Hippocampal formation (tissue), 2 donors: ENCODE measurements at regions not wholly inside any gene's neighbourhood (a gene's known extent, or its start where the extent isn't known, plus 50 kb on each side); places are given as distances from the start of the nearest gene placed in this dataset.

Experiments used
- DNase-seq, 2 donors: peaks; one replicate each; lab custom pipeline; 2025; lab: John Stamatoyannopoulos, UW

GRCh38 chr3:159763602-159764489 lies 224.8 kb upstream of the IL12A start:
- peak in 1 of 2 donors; percentile 83 for DNase-seq

DNA sequence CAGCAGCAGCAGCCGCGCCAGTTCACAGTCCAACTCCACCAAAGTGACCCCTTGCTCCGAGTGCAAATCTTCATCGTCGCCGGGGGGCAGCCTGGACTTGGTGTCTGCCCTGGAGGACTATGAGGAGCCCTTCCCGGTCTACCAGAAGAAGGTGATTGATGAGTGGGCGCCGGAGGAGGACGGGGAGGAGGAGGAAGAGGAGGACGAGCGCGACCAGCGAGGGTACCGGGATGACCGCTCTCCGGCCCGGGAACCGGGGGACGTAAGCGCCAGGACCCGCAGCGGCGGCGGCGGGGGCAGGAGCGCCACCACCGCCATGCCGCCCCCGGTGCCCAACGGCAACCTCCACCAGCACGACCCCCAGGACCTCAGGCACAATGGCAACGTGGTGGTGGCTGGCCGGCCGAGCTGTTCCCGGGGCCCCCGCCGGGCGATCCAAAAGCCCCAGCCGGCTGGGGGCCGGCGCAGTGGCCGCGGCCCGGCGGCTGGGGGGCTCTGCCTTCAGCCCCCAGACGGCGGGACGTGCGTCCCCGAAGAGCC lies 224.1 kb upstream of the IL12A start:
- no peak for DNase-seq

DNA sequence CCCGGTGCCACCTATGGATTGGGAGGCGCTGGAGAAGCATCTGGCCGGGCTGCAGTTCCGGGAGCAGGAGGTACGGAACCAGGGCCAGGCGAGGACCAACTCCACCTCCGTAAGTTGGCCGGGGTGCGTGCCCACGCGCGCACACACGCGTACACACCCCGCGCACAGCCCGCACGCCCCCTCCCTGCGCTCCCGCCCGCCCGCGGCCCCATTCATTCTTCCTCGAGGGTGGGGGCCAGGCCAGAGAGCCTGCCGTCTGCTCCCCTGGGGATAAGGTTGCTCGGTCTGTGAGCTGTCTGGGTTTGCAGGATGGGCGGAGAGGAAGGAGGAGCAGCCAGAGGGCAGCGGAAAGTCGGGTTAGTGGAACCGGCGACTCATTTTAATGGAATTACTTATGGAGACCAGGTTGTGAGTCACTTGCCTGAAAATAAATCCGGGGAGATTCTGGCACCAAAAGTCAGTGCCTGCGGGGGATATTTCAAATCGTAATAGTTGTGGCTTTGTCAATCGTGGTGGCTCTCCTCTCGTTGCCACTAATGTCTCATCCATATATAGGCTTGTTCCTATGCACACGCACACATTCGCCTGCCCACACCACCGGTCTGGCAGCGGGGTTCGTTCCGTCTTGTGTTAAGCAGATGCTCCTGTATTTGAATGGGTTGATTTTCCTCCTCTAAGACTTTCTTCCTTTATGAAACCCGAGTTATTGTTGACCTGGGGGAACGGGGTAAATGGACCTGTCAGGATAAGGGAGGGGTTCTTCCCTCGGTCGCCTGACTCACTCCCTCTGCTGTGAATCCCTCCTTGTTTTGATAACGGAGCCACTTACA lies 223.4 kb upstream of the IL12A start:
- DNase-seq = peak in 1 of 2 donors; percentile 66

DNA sequence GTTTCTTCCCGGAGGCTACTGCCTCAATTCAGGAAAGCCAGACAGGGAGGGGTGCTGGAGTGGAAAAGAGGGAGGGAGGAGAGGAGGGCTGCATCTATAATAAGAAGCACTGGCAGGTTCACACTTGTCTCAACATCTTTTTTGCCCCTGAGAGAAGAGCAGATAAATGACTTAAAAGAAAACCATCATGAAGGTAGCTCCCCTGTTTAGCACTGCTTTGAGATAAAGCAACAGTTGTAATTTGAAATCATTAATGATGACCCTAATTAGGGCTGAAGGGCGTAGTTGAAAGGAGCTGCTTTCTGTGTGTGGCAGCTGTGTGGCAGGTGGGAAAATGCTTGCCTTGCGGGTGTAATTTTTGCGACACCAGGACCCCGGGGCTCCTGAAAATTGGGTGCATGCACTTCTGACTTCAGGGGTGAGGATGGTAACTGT lies 222.8 kb upstream of the IL12A start:
- DNase-seq = no peak

DNA sequence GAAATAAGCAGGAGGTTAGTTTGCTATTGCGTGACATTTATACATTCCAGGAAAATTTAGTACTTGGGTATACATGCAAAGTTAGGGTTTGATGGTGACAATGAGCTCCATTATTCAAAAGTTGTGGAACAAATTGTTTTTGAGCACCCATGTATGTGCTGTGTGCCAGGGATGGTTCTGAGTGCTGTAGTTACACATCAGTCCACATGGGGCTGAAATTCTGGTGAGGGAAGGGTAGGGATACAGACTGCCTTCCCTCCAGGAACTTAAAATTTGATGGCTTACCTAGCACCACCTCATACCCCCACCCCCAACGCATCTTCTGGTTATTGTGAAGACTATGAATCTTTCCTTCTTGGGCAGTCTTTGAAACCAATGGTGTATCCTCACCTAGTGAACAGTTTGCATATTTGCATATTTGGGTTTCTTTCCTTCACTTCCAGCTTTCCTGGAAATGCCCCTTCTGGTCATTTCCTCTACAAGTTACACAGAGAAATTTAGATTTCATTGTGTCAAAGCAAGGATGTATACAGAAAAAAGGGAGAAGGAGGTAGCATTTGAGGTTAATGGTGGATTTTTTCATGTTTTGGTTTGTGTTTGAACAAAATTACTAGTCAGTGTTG lies 222.0 kb upstream of the IL12A start:
- DNase-seq = peak in 1 of 2 donors; percentile 78

- no peak for DNase-seq
These were observed 217.6 kb upstream of the IL12A start for GRCh38 chr3:159770998-159771397.

DNA sequence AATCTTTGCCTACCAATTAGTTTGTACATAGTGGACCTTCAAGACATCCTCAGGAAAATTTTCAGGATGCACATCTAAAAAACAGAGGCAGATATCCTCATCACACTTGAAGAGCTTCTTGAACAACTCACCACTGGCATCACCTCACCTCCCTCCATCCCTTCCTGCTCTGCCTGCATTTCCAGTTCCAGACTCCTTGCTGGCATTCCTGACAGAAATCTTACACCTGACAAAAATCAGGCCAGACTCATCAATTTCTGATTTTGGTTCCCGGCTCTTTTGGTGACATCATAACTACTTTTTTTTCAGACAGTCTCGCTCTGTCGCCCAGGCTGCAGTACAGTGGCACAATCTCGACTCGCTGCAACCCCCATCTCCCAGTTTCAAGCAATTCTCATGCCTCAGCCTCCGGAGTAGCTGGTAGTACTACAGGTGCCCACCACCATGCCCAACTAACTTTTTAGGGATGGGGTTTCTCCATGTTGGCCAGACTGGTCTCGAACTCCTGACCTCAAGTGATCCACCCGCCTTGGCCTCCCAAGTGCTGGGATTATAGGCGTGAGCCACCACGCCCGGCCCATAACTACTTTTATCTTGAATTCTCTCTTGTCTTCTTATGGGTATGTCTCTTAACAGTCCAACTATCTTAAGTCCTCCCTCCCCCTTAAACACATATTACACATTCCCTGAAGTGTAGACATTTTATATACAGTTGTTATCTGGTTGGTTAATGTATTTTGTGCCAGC lies 216.6 kb upstream of the IL12A start:
- no peak for DNase-seq

DNA sequence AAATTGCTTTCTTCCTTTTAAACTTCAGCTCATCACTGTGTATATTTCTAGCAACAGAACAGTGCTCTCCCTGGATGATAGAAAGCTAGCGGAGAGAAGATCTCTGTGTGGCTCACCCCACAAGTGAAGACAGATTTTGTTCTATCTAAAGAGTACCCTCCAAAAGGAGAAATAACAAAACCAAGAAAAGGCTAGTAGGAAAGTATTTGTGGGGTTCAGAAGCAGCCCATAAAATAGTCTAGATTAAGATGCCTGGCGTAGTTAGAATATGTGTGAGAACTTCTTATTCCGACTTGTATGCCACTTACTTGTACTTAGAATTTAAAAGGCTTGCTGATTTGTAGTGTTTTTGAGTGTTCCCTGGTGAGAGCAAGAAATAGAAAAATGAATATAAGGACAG lies 214.9 kb upstream of the IL12A start:
- no peak for DNase-seq

DNA sequence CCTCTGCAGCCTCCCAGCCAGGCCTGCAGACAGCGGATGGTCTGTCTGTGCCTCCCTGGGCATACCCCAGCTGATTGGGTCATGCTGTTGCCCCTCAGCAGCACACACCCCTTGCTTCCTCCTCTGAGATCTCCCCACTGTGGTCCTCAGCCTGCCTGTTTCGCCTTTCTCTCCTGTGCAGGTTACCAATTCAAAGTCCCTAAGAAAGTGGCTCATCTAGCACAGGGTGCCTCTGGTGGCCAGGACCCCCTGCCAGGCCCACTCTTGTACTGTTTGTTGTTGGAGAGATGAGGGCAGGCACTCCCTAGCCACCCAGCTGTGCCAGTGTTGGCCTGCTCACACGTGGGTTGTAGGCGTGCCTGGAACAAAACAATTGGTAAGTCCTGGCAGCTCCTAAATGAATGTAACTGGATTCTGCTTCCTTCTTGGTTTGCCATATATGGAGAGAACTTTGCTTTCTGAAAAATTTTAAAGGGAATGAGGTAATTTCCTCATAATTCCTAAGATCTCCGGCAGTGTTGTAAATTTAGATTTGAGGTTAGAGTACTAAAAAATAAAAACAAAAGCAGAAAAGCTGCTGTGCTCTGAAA lies 213.2 kb upstream of the IL12A start:
- DNase-seq = peak; percentile 83 to 88

GRCh38 chr3:159776779-159777178 lies 211.9 kb upstream of the IL12A start:
- no peak for DNase-seq

GRCh38 chr3:159779883-159780282 lies 208.8 kb upstream of the IL12A start:
- no peak for DNase-seq

GRCh38 chr3:159781867-159782266 lies 206.8 kb upstream of the IL12A start:
- no peak for DNase-seq

DNA sequence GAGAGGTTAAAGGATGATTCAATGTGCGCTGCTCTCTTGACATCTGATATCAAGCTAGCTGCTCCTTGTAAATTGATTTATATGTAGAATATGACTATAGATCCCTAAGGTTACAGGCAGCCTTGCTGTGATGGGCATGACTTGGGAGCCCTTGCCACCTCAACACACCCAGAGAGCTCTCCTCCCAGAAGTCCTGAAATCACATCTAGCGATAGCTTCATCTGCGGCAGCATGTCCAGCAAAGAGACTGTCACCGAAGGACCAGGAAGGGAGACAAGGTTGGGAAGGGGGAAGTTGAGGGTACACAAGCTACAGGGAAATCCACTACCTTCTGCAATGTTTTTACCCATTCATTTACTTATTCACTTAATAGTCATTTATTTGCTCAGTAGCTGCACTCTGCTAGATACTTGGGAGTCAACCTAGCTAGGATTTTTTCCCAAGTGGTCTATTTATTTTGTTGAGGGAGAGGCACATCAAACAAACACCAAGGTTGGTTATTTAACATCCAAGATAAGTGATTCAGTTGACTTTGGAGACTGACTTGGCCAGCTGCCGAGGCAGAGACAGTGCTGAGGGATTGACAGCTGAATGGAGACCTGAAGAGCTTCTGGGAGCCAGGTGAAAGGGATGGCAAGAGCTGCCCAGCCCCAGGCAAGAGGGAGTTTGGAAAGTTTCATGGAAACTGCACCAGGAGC lies 205.8 kb upstream of the IL12A start:
- no peak for DNase-seq

DNA sequence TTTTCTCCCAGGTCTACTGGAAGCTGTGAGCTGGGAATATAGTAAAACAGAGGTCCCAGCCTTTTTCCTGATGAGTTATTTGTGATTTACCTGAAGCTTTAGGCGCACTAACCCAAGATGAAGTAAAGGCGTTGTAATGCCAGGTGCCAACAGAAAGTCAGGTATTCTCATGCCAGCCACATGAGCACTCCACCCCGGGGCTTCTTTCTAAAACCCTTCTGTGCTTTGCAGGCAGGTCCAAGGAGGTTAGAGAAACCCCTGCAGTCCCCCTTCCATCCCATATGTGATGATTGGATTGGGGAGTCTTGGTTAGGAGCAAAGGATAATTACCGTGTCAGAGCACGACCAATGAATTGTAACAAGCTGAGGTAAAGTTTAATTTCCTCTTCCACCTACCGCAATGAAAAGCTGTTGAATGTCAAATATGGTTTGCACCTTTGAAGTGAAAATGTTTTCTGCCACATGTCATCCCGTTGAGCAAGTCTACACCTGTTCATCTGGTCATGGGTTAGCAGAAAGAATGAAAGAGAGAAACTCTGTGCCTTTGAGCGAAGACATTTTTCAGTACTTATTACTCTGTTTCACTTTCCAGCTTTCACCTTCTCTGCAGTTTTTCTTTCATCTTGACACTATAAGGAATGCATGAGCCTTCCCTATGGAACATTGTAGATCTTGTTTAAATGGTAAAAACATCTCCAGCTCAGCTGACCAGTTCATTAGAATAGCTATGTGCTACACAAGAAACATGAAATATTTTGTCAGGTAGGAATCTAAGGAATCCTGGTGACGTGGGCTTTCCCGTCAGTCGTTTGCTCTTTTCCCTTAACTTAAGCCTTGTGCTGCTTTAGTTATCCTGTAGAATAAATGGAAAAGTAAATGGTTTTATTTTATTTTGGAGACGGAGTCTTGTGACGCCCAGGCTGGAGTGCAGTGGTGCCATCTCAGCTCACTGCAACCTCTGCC lies 204.6 kb upstream of the IL12A start:
- no peak for DNase-seq

GRCh38 chr3:159785273-159785708 lies 203.3 kb upstream of the IL12A start:
- DNase-seq = no peak

GRCh38 chr3:159786489-159787177 lies 202.0 kb upstream of the IL12A start:
- no peak for DNase-seq

DNA sequence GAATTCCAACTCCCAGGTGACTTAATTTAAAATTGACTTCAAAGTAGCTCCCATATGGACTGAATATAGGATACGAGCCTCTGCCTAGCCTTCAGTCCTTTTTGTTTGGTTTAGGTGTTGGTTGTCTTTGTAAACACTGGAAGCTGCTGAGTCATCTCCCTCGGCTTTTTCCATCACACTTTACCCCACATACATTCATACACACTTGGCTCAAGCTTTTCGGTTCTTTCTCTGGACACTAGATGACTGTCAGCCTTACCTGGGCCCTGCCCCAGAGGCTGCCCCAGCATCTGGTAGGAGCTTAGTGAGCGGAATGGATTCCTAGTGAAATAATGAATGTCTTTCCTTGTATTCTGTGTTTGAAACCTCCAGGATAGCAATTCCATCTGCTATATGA lies 201.5 kb upstream of the IL12A start:
- no peak for DNase-seq

- no peak for DNase-seq
These were observed 200.8 kb upstream of the IL12A start for GRCh38 chr3:159787794-159788205.

DNA sequence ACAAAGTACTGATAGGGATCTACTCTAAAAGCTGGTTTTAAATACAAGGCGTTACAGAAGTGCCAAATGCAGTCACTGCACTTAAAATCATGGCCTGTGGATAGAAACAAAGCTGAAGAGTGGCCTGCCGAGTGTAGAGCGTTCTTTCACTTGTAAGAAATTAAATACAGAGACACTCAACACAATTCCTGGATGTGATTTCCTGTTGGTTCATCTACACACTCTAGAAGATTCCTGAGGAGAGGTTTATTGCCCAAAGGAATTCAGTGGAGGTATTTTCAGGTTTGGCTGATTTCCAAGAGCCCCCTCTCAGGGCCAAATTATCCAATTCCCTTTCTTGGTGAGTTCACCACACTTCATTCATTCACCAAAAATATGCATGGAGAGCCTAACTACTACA lies 200.3 kb upstream of the IL12A start:
- no peak for DNase-seq
